ENCODE measurements at regions not wholly inside any gene's neighbourhood (a gene's known extent, or its start where the extent isn't known, plus 50 kb on each side); places are given as distances from the start of the nearest gene placed in this dataset.

- H3K27me3 ChIP-seq (ENCODE audit: low read length): no peaks in the 10 kb centered on the region
- no peaks in the 10 kb centered on the region for H3F3A ChIP-seq (ENCODE audit: low read length, unreplicated experiment)
- H3K9me3 ChIP-seq (ENCODE audit: low read length): no peaks in the 10 kb centered on the region
- no TSS peak for BruUV-seq (replicated peaks)
- 0 out of 2 replicates have a peak overlapping the region, but pooled peaks have one; percentile 16 for H3K4me2 ChIP-seq (ENCODE audit: low read length)
- H3K36me3 ChIP-seq (ENCODE audit: low read depth, low read length): no peaks in the 10 kb centered on the region
- H4K20me1 ChIP-seq (ENCODE audit: low read length): no peaks in the 10 kb centered on the region
- no peak overlapping the region for H2AFZ ChIP-seq (ENCODE audit: low read length)
- no peaks in the 10 kb centered on the region for H3K79me2 ChIP-seq (ENCODE audit: low read length)
- CTCF ChIA-PET: no interaction called here
- ATAC-seq (peak; percentile 66), DNase-seq (peak; percentile 55)
- peak overlapping the region; percentile 72 for H3K27ac ChIP-seq (ENCODE audit: low read length)
- H3K9ac ChIP-seq (ENCODE audit: low read length): no peak overlapping the region
- TF ChIP-seq EZH2phosphoT487 (IDR thresholded peaks at IDR 0.05; ENCODE audit: borderline replicate concordance, low read length) (no peak), EZH2 (IDR thresholded peaks at IDR 0.05; ENCODE audit: low read length, unreplicated experiment) (no peak)
- no peaks in the 10 kb centered on the region for H3K9me2 ChIP-seq (replicated peaks; ENCODE audit: low read length)
- POLR2A ChIA-PET (ENCODE audit: unreplicated experiment): no interaction called here
- H3K4me1 ChIP-seq (ENCODE audit: insufficient read depth, low read length): peaks cover 16% of the 10 kb centered on the region
- H3K4me3 ChIP-seq (ENCODE audit: low read length): no peak overlapping the region
- intact Hi-C loops (cut with micrococcal nuclease): no loop called here
Observed at GRCh38 chr15:47484997-47485396, 232.3 kb upstream of the SEMA6D start.

GRCh38 chr15:47485419-47485818 lies 231.9 kb upstream of the SEMA6D start:
- Histone ChIP-seq H3K79me2 (ENCODE audit: low read length) (no peaks in the 10 kb centered on the region), H3K9ac (ENCODE audit: low read length) (no peak overlapping the region), H3K4me2 (ENCODE audit: low read length) (0 out of 2 replicates have a peak overlapping the region, but pooled peaks have one; percentile 16), H3K9me2 (replicated peaks; ENCODE audit: low read length) (no peaks in the 10 kb centered on the region), H3K9me3 (ENCODE audit: low read length) (no peaks in the 10 kb centered on the region), H3F3A (ENCODE audit: low read length, unreplicated experiment) (no peaks in the 10 kb centered on the region), H4K20me1 (ENCODE audit: low read length) (no peaks in the 10 kb centered on the region), H3K27ac (ENCODE audit: low read length) (peak overlapping the region; percentile 72), H3K4me1 (ENCODE audit: insufficient read depth, low read length) (peaks cover 16% of the 10 kb centered on the region), H3K4me3 (ENCODE audit: low read length) (no peak overlapping the region), H2AFZ (ENCODE audit: low read length) (no peak overlapping the region), H3K36me3 (ENCODE audit: low read depth, low read length) (no peaks in the 10 kb centered on the region), H3K27me3 (ENCODE audit: low read length) (no peaks in the 10 kb centered on the region)
- intact Hi-C loops (cut with micrococcal nuclease): no loop called here
- POLR2A ChIA-PET (ENCODE audit: unreplicated experiment): no interaction called here
- no peak; the same call in none of the 2 replicates for ATAC-seq
- CTCF ChIA-PET: no interaction called here
- no TSS peak for BruUV-seq (replicated peaks)
- TF ChIP-seq CTCF (conservative IDR thresholded peaks at IDR 0.05; ENCODE audit: low read depth, low read length) (no peak), EZH2 (IDR thresholded peaks at IDR 0.05; ENCODE audit: low read length, unreplicated experiment) (no peak), EZH2phosphoT487 (IDR thresholded peaks at IDR 0.05; ENCODE audit: borderline replicate concordance, low read length) (no peak)
- DNase-seq: peak; percentile 7

GRCh38 chr15:47486040-47486439 lies 231.3 kb upstream of the SEMA6D start:
- no TSS peak for BruUV-seq (replicated peaks)
- POLR2A ChIA-PET (ENCODE audit: unreplicated experiment): no interaction called here

More at GRCh38 chr15:47486040-47486439, 231.3 kb upstream of the SEMA6D start:
- H3K36me3 ChIP-seq (ENCODE audit: low read depth, low read length): no peaks in the 10 kb centered on the region
- H3K4me1 ChIP-seq (ENCODE audit: insufficient read depth, low read length): peaks cover 16% of the 10 kb centered on the region
- TF ChIP-seq EZH2phosphoT487 (IDR thresholded peaks at IDR 0.05; ENCODE audit: borderline replicate concordance, low read length): no peak
- no peak for TF ChIP-seq CTCF (conservative IDR thresholded peaks at IDR 0.05; ENCODE audit: low read depth, low read length)
- no peak for TF ChIP-seq EZH2 (IDR thresholded peaks at IDR 0.05; ENCODE audit: low read length, unreplicated experiment)
- DNase-seq (no peak), ATAC-seq (no peak)
- no peak overlapping the region for H2AFZ ChIP-seq (ENCODE audit: low read length)
- H3K27me3 ChIP-seq (ENCODE audit: low read length): no peaks in the 10 kb centered on the region
- H3K9ac ChIP-seq (ENCODE audit: low read length): no peak overlapping the region
- intact Hi-C loops (cut with micrococcal nuclease): no loop called here
- no peaks in the 10 kb centered on the region for H3K9me2 ChIP-seq (replicated peaks; ENCODE audit: low read length)
- no peak overlapping the region for H3K4me3 ChIP-seq (ENCODE audit: low read length)
- H3K9me3 ChIP-seq (ENCODE audit: low read length): no peaks in the 10 kb centered on the region
- H3K4me2 ChIP-seq (ENCODE audit: low read length): no peak overlapping the region
- CTCF ChIA-PET: no interaction called here
- no peaks in the 10 kb centered on the region for H3K79me2 ChIP-seq (ENCODE audit: low read length)
- no peaks in the 10 kb centered on the region for H3F3A ChIP-seq (ENCODE audit: low read length, unreplicated experiment)
- H3K27ac ChIP-seq (ENCODE audit: low read length): no peak overlapping the region
- no peaks in the 10 kb centered on the region for H4K20me1 ChIP-seq (ENCODE audit: low read length)

Measured in PC-3 (cell line).